ENCODE measurements at regions not wholly inside any gene's neighbourhood (a gene's known extent, or its start where the extent isn't known, plus 50 kb on each side); places are given as distances from the start of the nearest gene placed in this dataset.

DNA sequence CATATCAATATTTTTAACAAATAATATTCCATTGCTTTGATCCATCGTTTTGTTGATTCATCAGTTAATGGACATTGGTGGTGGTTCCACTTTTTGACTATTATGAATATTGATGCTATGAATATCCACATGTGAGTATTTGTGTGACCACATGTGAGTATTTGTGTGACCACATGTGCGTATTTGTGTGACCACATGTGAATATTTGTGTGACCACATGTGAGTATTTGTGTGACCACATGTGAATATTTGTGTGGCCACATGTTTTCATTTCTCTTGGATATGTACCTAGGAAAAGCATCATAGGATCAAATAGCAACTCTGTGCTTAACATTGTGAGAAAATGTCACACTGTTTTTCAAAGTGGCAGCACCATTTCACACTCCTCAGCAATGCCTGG is 433.6 kb upstream of the FRG1 start:
- no peak for DNase-seq
- Histone ChIP-seq H3K27me3 (no peaks in the 10 kb centered on the region), H3K4me1 (ENCODE audit: insufficient read depth) (no peaks in the 10 kb centered on the region), H3K36me3 (no peaks in the 10 kb centered on the region), H3K9me3 (no peaks in the 10 kb centered on the region), H3K4me3 (no peak overlapping the region), H3K27ac (no peak overlapping the region)
- 94 to 95% (median 95%) methylated on average over 2 of the region's 2 CpGs for WGBS, 3 donors
- TF ChIP-seq EP300 (IDR thresholded peaks at IDR 0.05): no peak
- no peak for TF ChIP-seq POLR2A (IDR thresholded peaks at IDR 0.05)
- TF ChIP-seq, protein P1, sequence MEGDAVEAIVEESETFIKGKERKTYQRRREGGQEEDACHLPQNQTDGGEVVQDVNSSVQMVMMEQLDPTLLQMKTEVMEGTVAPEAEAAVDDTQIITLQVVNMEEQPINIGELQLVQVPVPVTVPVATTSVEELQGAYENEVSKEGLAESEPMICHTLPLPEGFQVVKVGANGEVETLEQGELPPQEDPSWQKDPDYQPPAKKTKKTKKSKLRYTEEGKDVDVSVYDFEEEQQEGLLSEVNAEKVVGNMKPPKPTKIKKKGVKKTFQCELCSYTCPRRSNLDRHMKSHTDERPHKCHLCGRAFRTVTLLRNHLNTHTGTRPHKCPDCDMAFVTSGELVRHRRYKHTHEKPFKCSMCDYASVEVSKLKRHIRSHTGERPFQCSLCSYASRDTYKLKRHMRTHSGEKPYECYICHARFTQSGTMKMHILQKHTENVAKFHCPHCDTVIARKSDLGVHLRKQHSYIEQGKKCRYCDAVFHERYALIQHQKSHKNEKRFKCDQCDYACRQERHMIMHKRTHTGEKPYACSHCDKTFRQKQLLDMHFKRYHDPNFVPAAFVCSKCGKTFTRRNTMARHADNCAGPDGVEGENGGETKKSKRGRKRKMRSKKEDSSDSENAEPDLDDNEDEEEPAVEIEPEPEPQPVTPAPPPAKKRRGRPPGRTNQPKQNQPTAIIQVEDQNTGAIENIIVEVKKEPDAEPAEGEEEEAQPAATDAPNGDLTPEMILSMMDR (IDR thresholded peaks at IDR 0.05): no peak
- intact Hi-C loops (cut with DNase I): no loop called here

DNA sequence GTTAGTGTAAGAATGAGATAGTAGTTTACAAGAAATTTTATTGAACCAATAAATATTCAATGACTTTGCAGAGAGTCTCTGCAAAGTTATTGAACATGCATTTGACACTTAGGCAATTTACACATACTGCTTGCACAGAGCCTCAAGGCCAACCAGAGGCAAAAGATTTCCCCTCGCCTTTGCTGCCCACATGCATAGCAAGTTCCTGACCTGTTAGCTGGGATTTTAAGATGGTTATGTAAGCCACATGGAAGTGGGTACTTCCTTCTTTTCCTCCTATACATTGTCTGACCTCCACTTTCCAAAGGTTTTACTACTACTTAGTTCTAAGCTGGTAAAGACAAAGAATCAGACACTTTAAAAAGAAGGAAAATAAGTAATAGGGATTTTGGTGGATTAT is 430.1 kb upstream of the FRG1 start:
- no peaks in the 10 kb centered on the region for H3K9me3 ChIP-seq

DNA sequence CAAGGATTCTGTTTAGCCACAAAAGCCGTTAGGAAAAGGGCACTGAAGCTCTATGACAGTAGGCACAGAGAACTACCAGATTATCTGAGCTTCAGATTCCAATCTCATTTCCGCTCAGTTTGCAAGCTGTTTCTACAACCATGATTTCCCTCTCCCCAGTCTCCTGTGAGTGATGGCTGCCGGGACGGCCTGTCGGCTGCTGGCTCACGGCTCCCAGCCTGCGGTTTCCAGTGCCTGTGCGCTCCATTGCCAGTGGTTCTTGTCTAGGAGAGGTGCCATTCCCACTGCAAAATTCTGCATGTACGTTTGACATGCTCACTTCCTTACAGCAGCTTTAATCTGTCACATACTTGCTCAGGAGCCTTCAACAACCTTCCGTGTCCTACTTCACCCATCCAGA is 429.1 kb upstream of the FRG1 start:
- no peak for TF ChIP-seq POLR2A (IDR thresholded peaks at IDR 0.05)
- TF ChIP-seq, protein P1 (IDR thresholded peaks at IDR 0.05): no peak
- no peaks in the 10 kb centered on the region for H3K9me3 ChIP-seq
- no peaks in the 10 kb centered on the region for H3K4me1 ChIP-seq (ENCODE audit: insufficient read depth)
- H3K36me3 ChIP-seq: no peaks in the 10 kb centered on the region
- no peak overlapping the region for H3K4me3 ChIP-seq
- WGBS, 3 donors: 94 to 95% (median 95%) methylated on average over 10 of the region's 10 CpGs
- intact Hi-C loops (cut with DNase I): no loop called here
- no peak for DNase-seq
- no peak overlapping the region for H3K27ac ChIP-seq
- no peaks in the 10 kb centered on the region for H3K27me3 ChIP-seq

More for the DNA sequence above, 430.1 kb upstream of the FRG1 start:
- Histone ChIP-seq H3K27me3 (no peaks in the 10 kb centered on the region), H3K36me3 (no peaks in the 10 kb centered on the region), H3K4me1 (ENCODE audit: insufficient read depth) (no peaks in the 10 kb centered on the region), H3K4me3 (no peak overlapping the region), H3K27ac (no peak overlapping the region)
- 86 to 87% (median 86%) methylated on average over 1 of the region's 1 CpG for WGBS, 3 donors
- no peak for DNase-seq
- intact Hi-C loops (cut with DNase I): no loop called here
- no peak for TF ChIP-seq EP300 (IDR thresholded peaks at IDR 0.05)
- TF ChIP-seq, protein P1 (IDR thresholded peaks at IDR 0.05): no peak
- no peak for TF ChIP-seq POLR2A (IDR thresholded peaks at IDR 0.05)

DNA sequence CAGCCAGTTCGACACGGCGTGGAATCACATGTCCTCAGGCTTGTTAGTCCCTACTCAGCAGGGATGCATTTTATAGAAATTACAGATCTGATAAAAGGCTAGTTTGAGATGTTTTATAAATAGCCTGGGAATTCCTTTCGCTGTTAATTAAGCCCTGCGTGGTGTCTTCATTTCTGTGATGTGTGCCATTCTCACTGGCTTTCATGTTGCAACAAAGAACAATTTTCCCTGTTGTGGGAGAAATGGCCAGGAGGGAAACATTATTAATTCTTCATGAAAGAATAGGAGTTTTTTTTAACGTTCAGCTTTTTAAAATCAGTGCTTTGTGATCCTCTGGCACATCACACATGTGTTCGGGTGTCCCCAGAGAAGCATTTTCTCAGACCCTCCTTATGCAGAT is 427.3 kb upstream of the FRG1 start:
- 80 to 83% (median 83%) methylated on average over 7 of the region's 7 CpGs for WGBS, 3 donors
- no peaks in the 10 kb centered on the region for H3K36me3 ChIP-seq
- no peaks in the 10 kb centered on the region for H3K27me3 ChIP-seq
- peaks cover 2% of the 10 kb centered on the region for H3K4me1 ChIP-seq (ENCODE audit: insufficient read depth)
- DNase-seq: no peak
- H3K4me3 ChIP-seq: no peak overlapping the region
- intact Hi-C loops (cut with DNase I): no loop called here
- H3K27ac ChIP-seq: no peak overlapping the region
- TF ChIP-seq EP300 (IDR thresholded peaks at IDR 0.05) (no peak), POLR2A (IDR thresholded peaks at IDR 0.05) (no peak)
- H3K9me3 ChIP-seq: no peaks in the 10 kb centered on the region

DNA sequence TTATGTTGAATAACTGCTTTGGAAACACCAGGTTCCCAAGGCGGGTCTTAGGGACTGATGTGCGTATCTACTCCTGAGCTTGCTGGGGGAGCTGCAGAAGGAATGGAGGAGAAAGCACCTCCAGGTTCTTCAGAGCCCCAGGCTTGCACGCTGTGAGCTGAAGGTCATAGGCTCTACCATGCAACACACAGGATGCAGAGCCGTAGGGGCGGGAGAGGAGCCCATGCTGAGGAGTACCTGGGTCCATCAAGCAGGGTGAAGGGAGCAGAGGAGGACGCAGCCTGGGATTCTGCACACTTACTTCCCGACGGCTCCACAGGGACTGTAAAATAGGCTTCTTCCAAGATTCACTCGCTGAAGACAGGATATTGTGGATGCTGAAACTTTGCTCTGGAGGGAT is 426.5 kb upstream of the FRG1 start:
- Histone ChIP-seq H3K9me3 (no peaks in the 10 kb centered on the region), H3K27me3 (no peaks in the 10 kb centered on the region), H3K4me1 (ENCODE audit: insufficient read depth) (peaks cover 2% of the 10 kb centered on the region), H3K27ac (no peak overlapping the region), H3K4me3 (no peak overlapping the region), H3K36me3 (no peaks in the 10 kb centered on the region)
- intact Hi-C loops (cut with DNase I): no loop called here
- no peak for DNase-seq
- TF ChIP-seq POLR2A (IDR thresholded peaks at IDR 0.05) (no peak), EP300 (IDR thresholded peaks at IDR 0.05) (no peak)
- 95 to 97% (median 97%) methylated on average over 9 of the region's 9 CpGs for WGBS, 3 donors

DNA sequence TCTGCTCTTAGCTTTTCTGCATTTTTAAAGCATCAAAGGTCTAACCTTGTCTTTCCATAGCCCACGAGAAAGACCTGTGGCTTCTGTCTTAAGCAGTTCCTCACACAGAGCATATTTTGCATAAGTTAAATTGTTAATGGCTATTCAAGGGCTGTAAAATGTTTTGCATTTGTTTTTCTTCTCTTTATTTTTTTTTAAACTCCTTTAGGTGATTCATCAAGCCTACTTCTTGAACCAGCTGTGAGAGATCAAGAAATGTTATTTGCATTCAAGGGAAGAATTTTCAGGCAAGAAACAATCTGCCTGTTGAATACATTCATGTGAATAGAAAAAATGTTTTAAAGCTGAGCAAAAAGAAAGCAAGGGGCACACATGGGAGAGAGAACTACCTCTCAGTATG is 423.8 kb upstream of the FRG1 start:
- H3K4me1 ChIP-seq (ENCODE audit: insufficient read depth): peaks cover 2% of the 10 kb centered on the region
- TF ChIP-seq EP300 (IDR thresholded peaks at IDR 0.05): no peak
- TF ChIP-seq, protein P1 (IDR thresholded peaks at IDR 0.05): no peak
- no peak for TF ChIP-seq POLR2A (IDR thresholded peaks at IDR 0.05)
- H3K9me3 ChIP-seq: no peaks in the 10 kb centered on the region
- no peak for DNase-seq
- intact Hi-C loops (cut with DNase I): no loop called here
- no peaks in the 10 kb centered on the region for H3K27me3 ChIP-seq
- H3K36me3 ChIP-seq: no peaks in the 10 kb centered on the region
- H3K27ac ChIP-seq: no peak overlapping the region
- WGBS, 3 donors: 42 to 47% (median 45%) methylated on average over 1 of the region's 1 CpG
- no peak overlapping the region for H3K4me3 ChIP-seq
